ENCODE measurements at regions not wholly inside any gene's neighbourhood (a gene's known extent, or its start where the extent isn't known, plus 50 kb on each side); places are given as distances from the start of the nearest gene placed in this dataset.
"Not testable (repeated sequence)": the region's sequence is repeated elsewhere in the genome, so short reads cannot be mapped to it uniquely, and the experiment has no call there.

DNA sequence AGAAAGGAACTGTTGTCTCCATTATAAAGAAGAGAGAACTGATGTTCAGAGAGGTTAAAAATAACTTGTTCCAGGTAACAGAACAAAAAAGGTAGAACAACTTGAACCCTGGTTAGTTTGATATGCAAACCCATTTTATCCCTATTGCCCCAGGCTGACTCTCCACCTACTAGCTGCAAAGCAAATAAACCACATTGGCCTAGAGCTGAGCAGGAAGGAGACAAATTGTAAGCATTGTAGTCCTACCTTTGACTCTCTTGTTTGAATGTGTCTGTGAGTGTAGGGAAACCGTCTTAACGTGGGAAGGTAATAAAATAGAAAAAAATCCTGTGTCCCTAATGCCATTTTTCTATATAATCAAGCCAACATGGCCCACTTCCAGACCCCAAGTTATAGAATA, 126.4 kb downstream of the CCER1 start:
- no peak for ATAC-seq

DNA sequence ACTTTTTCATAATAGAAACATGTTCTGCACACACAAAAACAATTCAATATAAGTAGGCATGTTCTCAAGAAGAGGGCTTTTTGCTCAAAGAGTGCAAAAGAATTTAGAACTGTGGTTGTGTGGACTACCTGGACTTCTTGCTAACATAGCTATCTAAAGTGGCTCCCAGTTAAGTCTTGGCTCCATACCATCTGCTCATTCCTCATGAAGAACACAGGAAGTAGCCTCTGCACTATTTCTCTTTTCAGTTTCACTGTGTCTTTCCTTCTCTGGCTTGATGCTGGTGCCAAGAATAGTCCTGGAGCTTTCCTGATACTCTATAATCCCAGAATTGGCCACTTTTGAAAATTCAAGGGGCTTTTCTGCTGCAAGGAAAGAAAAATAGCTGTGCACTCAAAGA, 127.4 kb downstream of the CCER1 start:
- no peak for ATAC-seq

DNA sequence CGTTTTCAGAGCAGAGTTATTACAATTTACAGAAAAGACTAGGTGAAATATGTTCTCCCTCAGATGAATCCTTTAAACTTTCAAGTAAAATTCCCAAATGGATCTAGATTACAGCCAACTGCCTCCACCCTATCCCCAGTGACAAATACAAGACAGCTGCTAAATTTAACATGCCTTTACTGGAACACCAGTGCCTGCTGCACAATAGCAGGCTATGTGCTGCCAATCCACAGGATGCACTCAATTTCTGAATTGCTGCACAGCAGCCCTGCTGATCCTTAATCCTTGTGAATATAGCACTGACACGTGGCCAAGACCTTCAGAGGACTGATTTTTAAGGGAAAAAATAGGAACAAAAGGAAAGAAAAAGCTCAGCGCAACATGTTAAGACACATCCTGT, 128.9 kb downstream of the CCER1 start:
- no peak for ATAC-seq

DNA sequence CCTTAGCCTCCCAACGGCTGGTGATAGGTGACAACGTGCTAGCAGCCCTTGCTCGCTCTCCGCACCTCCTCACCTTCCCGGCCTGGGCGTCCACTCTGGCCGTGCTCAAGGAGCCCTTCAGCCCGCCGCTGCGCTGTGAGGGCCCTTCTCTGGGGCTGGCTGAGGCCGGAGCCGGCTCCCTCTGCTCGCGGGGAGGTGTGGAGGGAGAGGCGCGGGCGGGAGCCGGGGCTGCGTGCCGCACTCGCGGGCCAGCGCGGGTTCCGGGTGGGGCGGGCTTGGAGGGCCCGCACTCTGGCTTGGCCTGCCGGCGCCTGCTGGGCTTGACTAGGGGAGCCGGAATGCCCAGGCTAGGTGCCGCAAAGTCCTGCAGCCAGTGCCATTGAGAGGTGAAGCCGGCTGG, 131.1 kb downstream of the CCER1 start:
- ATAC-seq = no peak

DNA sequence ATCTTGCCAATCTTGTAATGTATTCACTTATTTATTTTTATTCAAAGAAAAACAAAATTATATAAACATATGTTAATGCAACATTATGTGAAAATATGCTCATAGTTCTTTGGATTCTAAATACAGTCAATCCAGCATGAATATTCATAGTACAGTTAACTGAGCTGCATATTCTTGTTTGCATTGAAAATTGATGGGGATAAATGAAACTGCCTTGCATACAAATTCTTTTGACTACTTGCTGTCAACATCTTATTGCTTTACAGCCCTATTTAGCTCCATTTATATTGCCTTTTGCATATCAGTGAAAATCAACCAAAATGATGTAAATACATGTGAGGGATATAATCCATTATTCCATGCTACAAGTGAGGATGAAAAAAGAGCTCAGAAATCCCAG, 135.3 kb downstream of the CCER1 start:
- no peak for ATAC-seq

DNA sequence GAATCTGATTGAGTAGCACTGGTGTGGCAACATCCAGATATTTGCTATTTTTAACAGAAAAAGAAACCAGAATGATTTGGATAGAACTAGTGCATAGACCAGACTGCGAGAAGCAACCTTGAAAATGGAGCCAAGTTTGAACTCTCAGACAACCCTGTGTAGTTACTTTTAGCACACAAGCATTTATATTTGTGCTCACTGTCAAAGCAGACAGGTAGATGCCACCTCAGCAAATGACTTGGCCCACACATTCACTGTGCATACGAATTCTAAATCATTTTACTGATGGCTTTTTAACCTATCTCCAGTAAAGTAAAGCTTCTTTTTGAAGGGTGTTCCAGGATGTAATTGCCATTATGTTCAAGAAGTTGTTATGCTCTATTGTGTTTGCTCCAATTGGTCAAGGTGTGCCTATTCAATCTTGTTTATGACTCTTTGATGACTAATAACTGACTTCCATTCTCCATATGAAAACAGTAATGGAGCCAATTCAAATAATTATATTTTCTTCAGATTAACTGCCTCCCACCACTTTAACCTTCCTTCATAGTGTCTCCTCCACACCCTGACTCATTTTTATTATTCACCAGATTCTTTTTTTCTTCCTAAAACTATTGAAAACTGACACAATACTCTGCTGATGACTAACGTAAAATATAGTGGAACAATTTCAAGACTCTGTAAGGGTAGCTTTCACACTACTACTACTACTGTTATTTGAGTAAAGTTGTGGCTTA, 138.5 kb downstream of the CCER1 start:
- peak; percentile 69 for ATAC-seq

DNA sequence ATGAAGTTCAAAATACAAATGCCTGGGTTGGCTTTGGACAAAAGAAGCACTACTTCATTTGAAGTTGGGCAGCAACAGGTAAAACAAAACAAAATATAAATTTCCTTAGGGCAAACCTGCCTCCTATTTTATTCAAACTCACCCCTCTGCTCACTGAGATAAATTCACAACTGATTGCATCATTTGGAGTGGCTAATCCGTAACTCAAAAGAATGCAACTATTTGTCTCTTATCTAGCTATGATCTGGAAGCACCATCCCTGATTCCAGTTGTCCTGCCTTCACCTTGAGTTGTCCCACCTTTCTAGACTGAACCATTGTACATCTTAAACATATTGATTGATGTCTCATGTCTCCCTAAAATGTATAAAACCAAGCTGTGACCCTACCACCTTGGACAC, 145.0 kb downstream of the CCER1 start:
- ATAC-seq = no peak

DNA sequence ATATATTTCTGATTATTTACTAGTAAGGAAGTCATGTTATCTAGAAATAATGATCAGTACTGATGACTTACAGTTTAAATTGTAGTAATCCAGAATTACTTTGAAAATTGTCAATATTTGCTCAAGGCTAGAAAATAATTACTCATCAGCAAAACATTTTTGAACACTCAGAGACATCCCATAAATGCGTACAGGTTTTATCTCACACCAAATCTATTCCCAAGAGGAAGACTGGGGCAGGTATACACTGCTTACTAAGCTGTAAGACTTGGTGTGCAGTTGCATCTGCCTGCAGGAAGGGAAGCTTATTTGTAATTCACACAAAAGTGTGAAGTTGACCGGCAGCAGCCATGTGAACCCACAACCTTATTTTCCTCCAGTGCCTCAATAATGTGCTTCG, 146.4 kb downstream of the CCER1 start:
- ATAC-seq = no peak

DNA sequence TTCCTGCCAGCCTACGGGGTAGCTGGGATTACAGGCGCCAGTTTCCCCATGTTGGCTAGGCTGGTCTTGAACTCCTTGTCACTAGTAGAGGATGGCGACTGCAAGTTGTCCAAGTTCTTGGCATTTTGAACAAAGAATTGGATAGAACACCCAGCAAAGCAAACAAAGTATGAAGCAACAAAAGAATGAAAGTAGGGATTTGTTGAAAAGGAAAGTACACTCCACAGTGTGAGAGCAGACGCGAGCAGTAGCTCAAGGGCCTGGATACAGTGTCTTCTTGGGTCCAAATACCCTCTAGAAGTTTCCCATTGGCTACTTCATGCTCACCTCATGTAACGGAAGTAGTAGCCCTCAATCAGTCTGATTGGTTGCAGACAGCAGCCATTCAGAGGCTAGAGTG, 152.2 kb downstream of the CCER1 start:
- ATAC-seq = no peak

DNA sequence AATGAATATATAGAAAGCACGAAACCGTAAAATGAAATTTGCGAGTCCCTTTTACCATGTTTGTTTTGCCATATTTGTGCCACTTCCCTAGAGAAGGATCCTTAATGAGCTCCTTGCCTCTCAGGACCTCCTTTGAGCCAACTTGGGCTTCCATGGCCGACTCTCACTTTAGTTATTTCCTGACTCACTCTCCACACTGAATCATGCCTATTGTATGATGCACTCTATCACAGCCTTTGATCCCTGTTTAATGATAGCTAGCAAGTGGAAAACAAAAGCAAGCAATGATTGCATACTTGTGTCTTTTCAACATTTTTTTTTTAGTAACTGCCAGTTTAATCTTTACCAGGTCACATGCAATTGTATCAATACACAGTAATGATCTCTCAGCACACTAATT, 153.2 kb downstream of the CCER1 start:
- peak; percentile 33 for ATAC-seq

DNA sequence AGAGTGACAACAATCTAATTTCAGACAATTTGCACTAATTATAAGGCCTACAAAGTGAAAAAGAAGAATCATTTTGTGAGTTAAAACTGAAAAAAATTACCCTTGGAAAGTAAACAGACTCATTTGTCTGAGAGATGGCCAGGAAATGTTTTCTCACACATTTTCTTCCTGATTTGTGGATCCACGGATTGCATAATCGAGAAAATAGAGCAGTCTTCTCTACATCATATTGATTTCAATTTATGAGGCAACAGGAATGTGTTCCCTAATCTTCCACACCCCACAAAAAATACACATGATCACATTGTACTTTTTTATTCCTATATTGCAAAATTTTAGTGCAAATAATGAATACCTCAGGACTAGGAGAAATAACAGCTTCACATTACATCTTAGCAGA, 160.8 kb downstream of the CCER1 start:
- ATAC-seq = no peak

DNA sequence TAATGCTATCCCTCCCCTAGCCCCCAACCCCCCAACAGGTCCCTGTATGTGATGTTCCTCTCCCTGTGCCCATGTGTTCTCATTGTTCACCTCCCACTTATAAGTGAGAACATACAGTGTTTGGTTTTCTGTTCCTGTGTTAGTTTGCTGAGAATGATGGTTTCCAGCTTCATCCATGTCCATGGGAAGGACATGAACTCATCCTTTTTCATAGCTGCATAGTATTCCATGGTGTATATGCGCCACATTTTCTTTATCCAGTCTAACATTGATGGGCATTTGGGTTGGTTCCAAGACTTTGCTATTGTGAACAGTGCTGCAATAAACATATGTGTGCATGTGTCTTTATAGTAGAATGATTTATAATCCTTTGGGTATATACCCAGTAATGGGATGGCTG, 162.3 kb downstream of the CCER1 start:
- ATAC-seq = not testable (repeated sequence)

DNA sequence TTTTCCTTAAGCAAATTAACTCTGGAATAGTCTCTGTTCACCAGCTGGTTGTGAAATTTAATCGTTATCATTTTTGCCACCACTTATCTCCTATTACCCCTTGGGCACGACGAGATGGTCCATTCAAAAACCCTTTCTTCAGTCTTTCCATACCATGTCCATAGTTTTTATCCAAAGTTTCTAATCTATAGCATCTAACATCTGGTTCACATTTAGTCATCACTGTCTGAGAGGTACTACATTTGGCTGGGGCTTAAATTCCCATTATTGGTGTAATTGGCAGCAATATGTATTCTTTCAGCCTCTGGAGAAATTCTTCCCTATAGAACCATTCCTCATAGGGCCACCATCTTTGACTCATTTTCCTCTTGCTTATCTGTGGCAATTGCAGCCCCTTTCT, 163.5 kb downstream of the CCER1 start:
- ATAC-seq = no peak

DNA sequence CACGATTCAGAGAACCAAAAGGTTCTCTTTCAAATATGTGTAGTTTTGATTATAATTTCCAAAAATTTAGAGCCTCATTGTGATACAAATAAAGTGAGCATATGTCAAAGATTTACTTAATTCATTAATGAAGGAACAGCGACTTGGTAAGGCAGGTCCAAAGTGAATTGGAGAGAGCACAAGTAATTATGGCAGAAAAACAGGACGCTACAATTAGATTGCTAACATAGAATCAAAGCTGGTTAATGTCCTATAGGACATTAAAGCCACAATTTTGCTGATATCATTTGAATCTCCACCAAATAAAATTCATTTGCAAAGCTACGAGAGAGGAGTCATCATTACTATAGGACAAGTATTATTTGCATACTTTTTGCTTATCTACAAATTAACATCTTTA, 164.2 kb downstream of the CCER1 start:
- no peak for ATAC-seq

DNA sequence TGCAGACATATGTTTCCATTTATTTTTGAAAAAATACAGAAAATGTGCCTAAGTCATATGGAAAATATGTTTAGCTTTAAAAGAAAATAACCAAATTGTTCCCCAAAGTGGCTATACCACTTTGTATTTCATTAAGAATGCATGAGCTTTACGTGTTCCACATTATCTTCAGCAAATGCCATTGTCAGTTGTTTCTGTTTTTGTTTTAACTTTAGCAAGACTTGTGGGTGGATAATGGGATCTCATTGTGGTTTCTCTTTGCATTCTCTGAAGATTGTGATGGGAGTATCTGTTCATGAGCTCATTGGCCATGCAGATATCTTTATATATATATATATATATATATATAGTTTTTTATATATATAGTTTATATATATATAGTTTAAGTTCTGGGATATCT, 181.5 kb downstream of the CCER1 start:
- no peak for ATAC-seq

DNA sequence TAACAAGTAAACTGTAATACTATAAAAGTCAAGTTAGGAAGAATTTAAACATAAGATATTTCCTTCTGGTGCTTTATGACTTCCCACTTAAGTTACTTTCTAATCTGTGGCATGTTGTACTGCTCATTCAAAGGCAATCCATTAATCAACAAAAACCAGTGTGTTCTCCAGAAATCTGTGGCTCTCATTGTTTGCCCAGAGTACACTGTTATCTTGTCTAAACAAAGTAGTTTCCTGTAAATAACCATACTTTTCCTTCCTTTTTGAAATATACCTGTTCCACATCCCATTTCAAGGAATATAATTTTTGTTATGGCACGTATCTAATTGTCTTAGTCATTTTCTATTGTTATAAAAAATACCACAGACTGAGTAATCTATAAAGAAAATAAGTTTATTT, 184.1 kb downstream of the CCER1 start:
- ATAC-seq = no peak

DNA sequence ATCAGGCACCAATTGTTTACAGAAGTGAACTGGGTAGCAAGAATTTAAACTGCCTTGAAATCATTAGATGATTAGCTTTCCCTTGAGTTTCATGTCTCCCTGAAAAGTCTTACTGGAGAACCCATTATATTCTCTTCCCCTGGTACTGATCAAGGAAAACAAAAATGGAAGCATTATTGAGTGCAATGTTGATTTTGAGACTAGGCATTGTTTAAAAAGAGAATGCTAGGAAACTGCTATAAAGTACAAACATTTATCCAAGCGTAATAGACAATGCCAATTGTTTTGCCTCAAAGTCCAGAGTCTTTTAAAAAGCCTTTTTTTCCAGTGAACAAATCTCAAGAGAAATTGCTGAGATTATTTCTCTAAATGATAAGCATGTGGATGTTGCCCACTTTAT, 197.0 kb downstream of the CCER1 start:
- ATAC-seq = no peak

DNA sequence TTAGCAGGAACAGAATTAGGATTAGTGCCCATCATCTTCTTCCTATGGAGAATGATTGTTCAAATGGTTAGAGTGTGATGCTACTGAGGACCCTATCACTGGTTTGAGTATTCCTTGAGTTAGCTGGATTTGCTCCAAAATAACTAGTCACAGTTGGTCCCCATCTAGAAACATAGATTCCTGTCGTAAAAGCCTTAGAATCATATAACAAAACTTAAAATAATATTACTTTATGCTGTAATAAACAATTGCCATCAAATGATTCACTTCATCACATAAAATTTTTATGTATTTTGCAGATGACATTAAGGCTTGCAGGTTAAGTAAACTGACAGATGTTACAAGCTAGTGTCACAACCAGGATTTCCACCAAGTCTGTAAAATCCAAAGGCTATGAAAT, 209.8 kb downstream of the CCER1 start:
- no peak for ATAC-seq

DNA sequence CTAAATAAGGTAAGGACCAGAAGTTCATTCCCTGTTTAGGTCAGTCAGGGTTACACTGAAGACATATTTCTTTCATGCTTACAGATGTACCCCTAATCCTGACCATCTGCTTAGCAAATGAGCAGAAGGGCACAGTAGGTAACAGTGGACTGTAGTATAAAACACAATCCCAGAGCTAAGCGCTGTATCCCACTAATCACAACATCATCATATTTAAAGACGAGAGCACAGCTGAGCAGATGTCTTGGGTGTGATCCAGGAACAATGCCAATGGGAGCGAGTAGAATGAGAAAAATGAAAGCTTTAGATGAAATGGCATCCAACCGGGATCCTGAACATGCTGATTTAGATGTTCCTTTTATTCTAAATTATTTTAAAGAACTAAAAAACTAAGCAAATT, 213.4 kb downstream of the CCER1 start:
- ATAC-seq = no peak

DNA sequence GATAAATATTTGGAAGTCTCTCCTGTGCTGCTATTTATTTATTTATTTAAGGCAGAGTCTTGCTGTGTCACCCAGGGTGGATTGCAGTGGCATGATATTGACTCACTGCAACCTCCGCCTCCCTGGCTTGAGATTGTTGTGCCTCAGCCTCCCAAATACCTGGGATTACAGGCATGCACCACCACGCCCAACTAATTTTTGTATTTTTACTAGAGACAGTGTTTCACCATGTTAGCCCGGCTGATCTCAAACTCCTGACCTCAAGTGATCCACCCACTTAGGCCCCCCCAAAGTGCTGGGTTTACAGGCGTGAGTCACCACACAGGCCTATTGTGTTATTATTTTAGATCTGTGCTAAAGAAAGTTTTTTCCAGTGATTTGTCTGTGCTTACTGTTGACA, 225.2 kb downstream of the CCER1 start:
- peak; percentile 71 for ATAC-seq

DNA sequence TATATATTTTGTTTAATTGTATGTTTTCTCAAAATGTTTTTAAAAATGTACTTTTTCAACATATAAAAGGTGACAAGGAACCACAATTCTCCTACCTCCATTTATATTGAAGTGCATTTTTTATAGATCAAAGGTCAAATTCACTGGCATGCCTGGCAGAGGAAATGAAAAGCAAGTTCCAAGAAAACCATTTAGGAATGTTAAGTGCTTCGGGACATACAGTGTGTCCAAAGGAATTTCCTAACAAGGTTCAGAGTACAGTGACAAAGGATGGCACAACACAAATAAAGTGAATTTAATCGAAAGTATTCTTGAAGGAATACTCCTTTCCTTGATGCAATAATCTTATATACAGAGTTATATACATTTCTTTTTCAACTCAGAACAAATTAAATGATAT, 242.3 kb downstream of the CCER1 start:
- ATAC-seq = no peak

DNA sequence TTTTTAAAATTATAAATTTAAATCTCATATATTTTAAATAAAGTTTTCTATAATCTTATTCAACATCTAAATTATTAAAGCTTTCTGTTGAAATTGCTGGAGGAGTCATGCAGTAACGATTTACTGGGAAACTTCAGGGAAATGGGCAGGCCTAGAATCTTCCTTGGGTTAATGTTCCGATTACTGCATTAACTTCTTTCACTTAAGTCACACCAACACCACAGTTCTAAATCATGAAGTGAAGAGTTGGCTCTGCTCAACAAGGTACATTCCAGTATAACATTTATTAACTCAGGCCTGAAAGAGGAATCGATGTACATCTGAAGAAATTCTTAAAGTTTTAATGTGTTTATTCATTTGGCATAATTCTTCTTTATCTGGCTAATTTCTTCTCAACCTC, 244.3 kb downstream of the CCER1 start:
- no peak for ATAC-seq

DNA sequence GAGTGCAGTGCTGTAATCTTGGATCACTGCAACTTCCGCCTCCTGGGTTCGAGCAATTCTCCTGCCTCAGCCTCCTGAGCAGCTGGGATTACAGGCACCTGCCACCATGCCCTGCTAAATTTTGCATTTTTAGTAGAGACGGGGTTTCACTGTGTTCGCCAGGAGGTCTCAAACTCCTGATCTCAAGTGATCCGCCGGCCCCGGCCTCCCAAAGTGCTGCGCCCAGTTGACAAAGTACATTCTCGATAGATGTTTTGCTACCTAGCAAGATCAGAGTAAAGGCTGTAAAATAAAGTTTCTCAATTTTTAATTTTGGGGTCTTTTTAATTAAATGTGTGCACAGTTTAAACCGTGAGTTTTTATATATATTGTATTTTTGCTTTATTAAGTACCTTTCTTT, 248.9 kb downstream of the CCER1 start:
- no peak for ATAC-seq

DNA sequence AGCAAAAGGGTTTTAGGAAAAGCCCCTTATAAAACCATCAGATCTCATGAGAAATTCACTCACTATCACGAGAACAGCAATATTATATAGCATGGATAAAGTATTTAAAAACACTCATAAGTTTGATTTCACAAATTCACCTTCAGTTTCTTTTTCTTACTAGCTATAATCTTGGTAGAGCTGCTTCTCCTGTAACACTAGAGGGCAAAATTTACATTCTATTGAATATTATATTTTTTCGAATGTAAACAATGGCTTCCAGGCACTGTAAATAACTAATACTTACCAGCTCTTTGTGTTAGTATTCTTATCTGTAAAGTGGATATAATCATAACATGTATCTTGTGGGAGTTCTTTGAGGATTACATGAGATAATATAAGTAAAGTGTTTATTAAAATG, 259.6 kb downstream of the CCER1 start:
- no peak for ATAC-seq

DNA sequence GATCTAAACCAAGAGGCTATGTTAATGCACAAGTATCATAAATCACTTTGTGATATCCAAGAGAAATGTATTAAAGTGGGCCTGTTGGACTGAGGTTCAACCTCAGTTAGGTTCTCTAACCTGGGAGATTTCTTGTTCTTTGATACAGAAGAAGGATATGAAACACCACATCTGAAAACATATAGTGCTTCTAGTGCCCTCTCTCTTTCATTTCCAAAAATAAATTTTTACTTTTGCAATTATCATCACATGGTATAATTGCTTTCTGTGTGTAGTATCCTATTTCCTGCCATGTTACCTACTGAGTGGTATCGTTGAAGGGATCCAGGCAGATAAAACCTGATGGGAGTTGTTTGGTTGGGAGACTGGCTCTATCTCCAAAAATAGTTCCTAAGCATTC, 264.9 kb downstream of the CCER1 start:
- ATAC-seq = no peak

Data from esophagus mucosa (tissue), 1 donor.